ENCODE measurements at regions not wholly inside any gene's neighbourhood (a gene's known extent, or its start where the extent isn't known, plus 50 kb on each side); places are given as distances from the start of the nearest gene placed in this dataset.

- H3K27ac ChIP-seq, result no peak overlapping the region
- no peak for DNase-seq
- intact Hi-C loops (cut with DNase I), result no loop called here
- H3K27me3 ChIP-seq, result no peaks in the 10 kb centered on the region
- no peak overlapping the region for H3K4me3 ChIP-seq
- TF ChIP-seq POLR2A (IDR thresholded peaks at IDR 0.05), result no peak
- TF ChIP-seq, protein P1, sequence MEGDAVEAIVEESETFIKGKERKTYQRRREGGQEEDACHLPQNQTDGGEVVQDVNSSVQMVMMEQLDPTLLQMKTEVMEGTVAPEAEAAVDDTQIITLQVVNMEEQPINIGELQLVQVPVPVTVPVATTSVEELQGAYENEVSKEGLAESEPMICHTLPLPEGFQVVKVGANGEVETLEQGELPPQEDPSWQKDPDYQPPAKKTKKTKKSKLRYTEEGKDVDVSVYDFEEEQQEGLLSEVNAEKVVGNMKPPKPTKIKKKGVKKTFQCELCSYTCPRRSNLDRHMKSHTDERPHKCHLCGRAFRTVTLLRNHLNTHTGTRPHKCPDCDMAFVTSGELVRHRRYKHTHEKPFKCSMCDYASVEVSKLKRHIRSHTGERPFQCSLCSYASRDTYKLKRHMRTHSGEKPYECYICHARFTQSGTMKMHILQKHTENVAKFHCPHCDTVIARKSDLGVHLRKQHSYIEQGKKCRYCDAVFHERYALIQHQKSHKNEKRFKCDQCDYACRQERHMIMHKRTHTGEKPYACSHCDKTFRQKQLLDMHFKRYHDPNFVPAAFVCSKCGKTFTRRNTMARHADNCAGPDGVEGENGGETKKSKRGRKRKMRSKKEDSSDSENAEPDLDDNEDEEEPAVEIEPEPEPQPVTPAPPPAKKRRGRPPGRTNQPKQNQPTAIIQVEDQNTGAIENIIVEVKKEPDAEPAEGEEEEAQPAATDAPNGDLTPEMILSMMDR (IDR thresholded peaks at IDR 0.05), result no peak
- 45 to 57% (median 51%) methylated on average over 12 of the region's 12 CpGs for WGBS, 4 donors
- no peaks in the 10 kb centered on the region for H3K4me1 ChIP-seq (replicated peaks in 1 of 2)
- no peaks in the 10 kb centered on the region for H3K36me3 ChIP-seq (replicated peaks in 1 of 2)
- no peaks in the 10 kb centered on the region for H3K9me3 ChIP-seq (replicated peaks in 1 of 3)
These were observed 175.9 kb upstream of the AFDN start for GRCh38 chr6:167650730-167651317.

DNA sequence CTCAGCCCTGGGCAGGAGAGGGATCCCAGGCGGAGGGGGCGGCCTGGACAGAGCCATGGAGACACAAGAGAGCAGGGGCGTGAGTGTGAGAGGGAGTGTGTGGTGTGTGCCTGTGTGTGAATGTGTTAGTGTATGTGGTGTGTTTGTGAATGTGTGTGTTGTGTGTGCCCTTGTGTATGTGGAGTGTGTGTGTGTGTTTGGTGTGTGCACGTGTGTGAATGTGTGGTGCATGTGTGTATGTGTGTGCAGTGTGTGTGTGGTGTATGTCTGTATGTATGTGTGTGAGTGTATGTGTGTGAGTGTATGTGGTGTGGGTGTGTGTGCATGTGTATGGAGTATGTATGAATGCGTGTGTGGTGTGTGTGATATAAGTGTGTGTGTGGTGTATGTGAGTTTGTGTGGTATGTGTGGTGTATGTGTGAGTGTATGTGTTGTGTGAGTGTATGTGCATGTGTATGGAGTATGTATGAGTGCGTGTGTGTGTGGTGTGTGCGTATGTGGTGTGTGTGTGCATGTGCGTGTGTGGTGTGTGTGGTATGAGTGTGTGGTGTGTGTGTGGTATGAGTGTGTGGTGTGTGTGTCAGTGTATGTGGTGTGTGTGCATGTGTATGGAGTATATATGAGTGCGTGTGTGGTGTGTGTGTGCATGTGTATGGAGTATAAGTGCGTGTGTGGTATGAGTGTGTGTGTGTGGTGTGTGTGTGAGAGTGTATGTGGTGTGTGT, 175.2 kb upstream of the AFDN start:
- no peak for DNase-seq
- intact Hi-C loops (cut with DNase I), result no loop called here
- Histone ChIP-seq H3K27me3 (no peaks in the 10 kb centered on the region), H3K4me3 (no peak overlapping the region), H3K4me1 (replicated peaks in 1 of 2) (no peaks in the 10 kb centered on the region), H3K36me3 (replicated peaks in 1 of 2) (no peaks in the 10 kb centered on the region), H3K9me3 (replicated peaks in 1 of 3) (no peaks in the 10 kb centered on the region), H3K27ac (no peak overlapping the region)
- 73 to 83% (median 76%) methylated on average over 10 of the region's 10 CpGs for WGBS, 4 donors
- TF ChIP-seq POLR2A (IDR thresholded peaks at IDR 0.05), result no peak
- TF ChIP-seq, protein P1 (IDR thresholded peaks at IDR 0.05), result no peak

- no peaks in the 10 kb centered on the region for H3K4me1 ChIP-seq (replicated peaks in 1 of 2)
These were observed 174.5 kb upstream of the AFDN start for GRCh38 chr6:167652042-167652700.

GRCh38 chr6:167652701-167653095, 174.0 kb upstream of the AFDN start:
- intact Hi-C loops (cut with DNase I), result no loop called here
- H3K27me3 ChIP-seq, result no peaks in the 10 kb centered on the region
- no peak for DNase-seq
- no peak overlapping the region for H3K4me3 ChIP-seq
- H3K36me3 ChIP-seq (replicated peaks in 1 of 2), result no peaks in the 10 kb centered on the region
- no peak overlapping the region for H3K27ac ChIP-seq
- no peaks in the 10 kb centered on the region for H3K4me1 ChIP-seq (replicated peaks in 1 of 2)
- WGBS, 4 donors, result 54 to 69% (median 57%) methylated on average over 13 of the region's 13 CpGs
- no peaks in the 10 kb centered on the region for H3K9me3 ChIP-seq (replicated peaks in 1 of 3)
- TF ChIP-seq POLR2A (IDR thresholded peaks at IDR 0.05), result no peak
- TF ChIP-seq, protein P1 (IDR thresholded peaks at IDR 0.05), result no peak

More at GRCh38 chr6:167652042-167652700, 174.5 kb upstream of the AFDN start:
- no peak for DNase-seq
- no peak overlapping the region for H3K4me3 ChIP-seq
- TF ChIP-seq, protein P1 (IDR thresholded peaks at IDR 0.05), result no peak
- no peak for TF ChIP-seq POLR2A (IDR thresholded peaks at IDR 0.05)
- H3K9me3 ChIP-seq (replicated peaks in 1 of 3), result no peaks in the 10 kb centered on the region
- intact Hi-C loops (cut with DNase I), result no loop called here
- H3K27me3 ChIP-seq, result no peaks in the 10 kb centered on the region
- 82 to 86% (median 84%) methylated on average over 22 to 23 of the region's 23 CpGs for WGBS, 4 donors
- H3K36me3 ChIP-seq (replicated peaks in 1 of 2), result no peaks in the 10 kb centered on the region
- no peak overlapping the region for H3K27ac ChIP-seq

Measured in adrenal gland (tissue), 9 donors.